Uterus (tissue), 3 donors: ENCODE measurements at regions not wholly inside any gene's neighbourhood (a gene's known extent, or its start where the extent isn't known, plus 50 kb on each side); places are given as distances from the start of the nearest gene placed in this dataset.
"Not testable (repeated sequence)": the region's sequence is repeated elsewhere in the genome, so short reads cannot be mapped to it uniquely, and the experiment has no call there.

Source experiments
- DNase-seq, 2 donors: peaks; one replicate each; pipeline ENCODE4 v3.0.0-alpha.2; 2019 to 2020
- H3K27ac ChIP-seq, 2 donors: fragments of 200-600 bp; sonication (generic); 1 replicate in 1 of 2; 2 replicates in 1 of 2; pipeline ENCODE4 v1.5.1; 2016 to 2018
- H3K27me3 ChIP-seq, 2 donors: fragments of 200-600 bp; sonication (generic); one replicate each; pipeline ENCODE4 v1.5.1; 2018 to 2019; ENCODE audit warnings: control low read depth in 1 of 2
- H3K36me3 ChIP-seq, 2 donors: fragments of 200-600 bp; sonication (generic); one replicate each; pipeline ENCODE4 v1.5.1; 2019; ENCODE audit warnings: control low read depth in 1 of 2
- H3K4me1 ChIP-seq, 2 donors: fragments of 200-600 bp; sonication (generic); one replicate each; pipeline ENCODE4 v1.5.1; 2018 to 2019; ENCODE audit warnings: control low read depth in 1 of 2
- H3K4me3 ChIP-seq, 2 donors: fragments of 200-600 bp; sonication (generic); 1 replicate in 1 of 2; 2 replicates in 1 of 2; pipeline ENCODE4 v1.5.1; 2018 to 2019; ENCODE audit warnings: mild to moderate bottlenecking in 1 of 2
- H3K9me3 ChIP-seq, 2 donors: fragments of 200-600 bp; sonication (generic); one replicate each; pipeline ENCODE4 v1.5.1; 2019; ENCODE audit warnings: control low read depth in 1 of 2
- CTCF ChIP-seq, 4 experiments: fragments of 200-600 bp in 2 of 4; fragments of 450-650 bp in 2 of 4; sonication (generic) in 2 of 4; IDR thresholded peaks; one replicate each; pipeline ENCODE4 v1.5.1; 2016 to 2019; ENCODE audit warnings: antibody characterized with exemption in 4 of 4, mild to moderate bottlenecking in 2 of 4, moderate library complexity in 1 of 4
- POLR2A ChIP-seq, 2 donors: fragments of 450-650 bp; IDR thresholded peaks; one replicate each; pipeline ENCODE4 v1.6.1; 2016; ENCODE audit warnings: antibody characterized with exemption in 2 of 2, mild to moderate bottlenecking in 1 of 2, moderate library complexity in 1 of 2
- intact Hi-C: fragments of 100-400 bp; cut with DNase I; formaldehyde crosslinking; loops from one replicate; pipeline ENCODE4 v1.15.1; 2023; ENCODE audit warnings: low total_unique reads
- donor health status: DM: yes; HTN: yes; CAD: no.

- TF ChIP-seq CTCF (IDR thresholded peaks at IDR 0.05): no peak
- no peak for TF ChIP-seq POLR2A (IDR thresholded peaks at IDR 0.05)
- DNase-seq: no peak
Measured at GRCh38 chr5:164518741-164519080, 1013.3 kb downstream of the MAT2B start.

GRCh38 chr5:164532235-164532900 is 1026.9 kb downstream of the MAT2B start:
- no peak overlapping the region for H3K27ac ChIP-seq
- DNase-seq: no peak
- no peak for TF ChIP-seq POLR2A (IDR thresholded peaks at IDR 0.05)
- TF ChIP-seq CTCF (IDR thresholded peaks at IDR 0.05): no peak
- no peaks in the 10 kb centered on the region for H3K4me1 ChIP-seq
- no peaks in the 10 kb centered on the region for H3K36me3 ChIP-seq
- intact Hi-C loops: no loop called here
- no peaks in the 10 kb centered on the region for H3K9me3 ChIP-seq
- H3K4me3 ChIP-seq: no peak overlapping the region
- no peaks in the 10 kb centered on the region for H3K27me3 ChIP-seq

More at GRCh38 chr5:164518741-164519080, 1013.3 kb downstream of the MAT2B start:
- no peaks in the 10 kb centered on the region for H3K27me3 ChIP-seq
- no peaks in the 10 kb centered on the region for H3K4me1 ChIP-seq
- H3K27ac ChIP-seq: no peak overlapping the region
- H3K4me3 ChIP-seq: no peak overlapping the region
- H3K9me3 ChIP-seq: no peaks in the 10 kb centered on the region
- no peaks in the 10 kb centered on the region for H3K36me3 ChIP-seq
- intact Hi-C loops: no loop called here

- intact Hi-C loops, H3K4me3 ChIP-seq, H3K36me3 ChIP-seq, H3K27me3 ChIP-seq, H3K27ac ChIP-seq, H3K4me1 ChIP-seq, H3K9me3 ChIP-seq, DNase-seq: not testable (repeated sequence)
Measured at GRCh38 chr5:164533426-164533825, 1028.0 kb downstream of the MAT2B start.

GRCh38 chr5:164540174-164540573 is 1034.8 kb downstream of the MAT2B start:
- no peaks in the 10 kb centered on the region for H3K4me1 ChIP-seq
- intact Hi-C loops: no loop called here
- no peaks in the 10 kb centered on the region for H3K36me3 ChIP-seq
- DNase-seq: no peak
- H3K27ac ChIP-seq: no peak overlapping the region
- H3K9me3 ChIP-seq: no peaks in the 10 kb centered on the region
- H3K27me3 ChIP-seq: no peaks in the 10 kb centered on the region
- TF ChIP-seq CTCF (IDR thresholded peaks at IDR 0.05): no peak
- TF ChIP-seq POLR2A (IDR thresholded peaks at IDR 0.05): no peak
- no peak overlapping the region for H3K4me3 ChIP-seq

- Histone ChIP-seq H3K9me3 (no peaks in the 10 kb centered on the region), H3K27ac (no peak overlapping the region), H3K27me3 (no peaks in the 10 kb centered on the region), H3K4me3 (no peak overlapping the region), H3K36me3 (no peaks in the 10 kb centered on the region), H3K4me1 (no peaks in the 10 kb centered on the region)
- intact Hi-C loops: no loop called here
- no peak for TF ChIP-seq POLR2A (IDR thresholded peaks at IDR 0.05)
- no peak for TF ChIP-seq CTCF (IDR thresholded peaks at IDR 0.05)
- no peak for DNase-seq
Measured at GRCh38 chr5:164545507-164545906, 1040.1 kb downstream of the MAT2B start.

GRCh38 chr5:164553851-164554250 is 1048.4 kb downstream of the MAT2B start:
- Histone ChIP-seq H3K27me3 (no peaks in the 10 kb centered on the region), H3K9me3 (no peaks in the 10 kb centered on the region), H3K27ac (no peak overlapping the region), H3K4me3 (no peak overlapping the region), H3K4me1 (no peaks in the 10 kb centered on the region), H3K36me3 (peaks cover 0 to 5% of the 10 kb centered on the region in 2 donors)
- no peak for TF ChIP-seq CTCF (IDR thresholded peaks at IDR 0.05)
- DNase-seq: no peak
- intact Hi-C loops: no loop called here
